ENCODE measurements at regions not wholly inside any gene's neighbourhood (a gene's known extent, or its start where the extent isn't known, plus 50 kb on each side); places are given as distances from the start of the nearest gene placed in this dataset.

- Histone ChIP-seq H3K9ac (ENCODE audit: low read length in 3 of 3) (no peak overlapping the region), H3K27ac (ENCODE audit: low read depth in 2 of 2, low read length in 2 of 2) (no peak overlapping the region), H3K4me3 (ENCODE audit: low read length in 3 of 3) (no peak overlapping the region), H3K9me3 (ENCODE audit: control insufficient read depth in 2 of 3, insufficient read depth in 1 of 3, low read length in 3 of 3) (no peaks in the 10 kb centered on the region), H3K27me3 (ENCODE audit: control insufficient read depth, insufficient read depth, low read length) (no peaks in the 10 kb centered on the region), H3K4me1 (ENCODE audit: control insufficient read depth in 2 of 3, insufficient read depth in 2 of 3, low read depth in 1 of 3, low read length in 3 of 3) (no peaks in the 10 kb centered on the region), H3K36me3 (ENCODE audit: control insufficient read depth in 2 of 3, insufficient read depth in 3 of 3, low read length in 3 of 3) (no peaks in the 10 kb centered on the region)
- intact Hi-C loops (cut with DNase I) = no loop called here
- TF ChIP-seq, protein P1, sequence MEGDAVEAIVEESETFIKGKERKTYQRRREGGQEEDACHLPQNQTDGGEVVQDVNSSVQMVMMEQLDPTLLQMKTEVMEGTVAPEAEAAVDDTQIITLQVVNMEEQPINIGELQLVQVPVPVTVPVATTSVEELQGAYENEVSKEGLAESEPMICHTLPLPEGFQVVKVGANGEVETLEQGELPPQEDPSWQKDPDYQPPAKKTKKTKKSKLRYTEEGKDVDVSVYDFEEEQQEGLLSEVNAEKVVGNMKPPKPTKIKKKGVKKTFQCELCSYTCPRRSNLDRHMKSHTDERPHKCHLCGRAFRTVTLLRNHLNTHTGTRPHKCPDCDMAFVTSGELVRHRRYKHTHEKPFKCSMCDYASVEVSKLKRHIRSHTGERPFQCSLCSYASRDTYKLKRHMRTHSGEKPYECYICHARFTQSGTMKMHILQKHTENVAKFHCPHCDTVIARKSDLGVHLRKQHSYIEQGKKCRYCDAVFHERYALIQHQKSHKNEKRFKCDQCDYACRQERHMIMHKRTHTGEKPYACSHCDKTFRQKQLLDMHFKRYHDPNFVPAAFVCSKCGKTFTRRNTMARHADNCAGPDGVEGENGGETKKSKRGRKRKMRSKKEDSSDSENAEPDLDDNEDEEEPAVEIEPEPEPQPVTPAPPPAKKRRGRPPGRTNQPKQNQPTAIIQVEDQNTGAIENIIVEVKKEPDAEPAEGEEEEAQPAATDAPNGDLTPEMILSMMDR (IDR thresholded peaks at IDR 0.05; ENCODE audit: borderline replicate concordance, extremely low read depth, insufficient read depth) = no peak
- FAIRE-seq (no peak), DNase-seq (no peak)
These were observed 1510.3 kb upstream of the SEL1L start for GRCh38 chr14:83044001-83044400.

DNA sequence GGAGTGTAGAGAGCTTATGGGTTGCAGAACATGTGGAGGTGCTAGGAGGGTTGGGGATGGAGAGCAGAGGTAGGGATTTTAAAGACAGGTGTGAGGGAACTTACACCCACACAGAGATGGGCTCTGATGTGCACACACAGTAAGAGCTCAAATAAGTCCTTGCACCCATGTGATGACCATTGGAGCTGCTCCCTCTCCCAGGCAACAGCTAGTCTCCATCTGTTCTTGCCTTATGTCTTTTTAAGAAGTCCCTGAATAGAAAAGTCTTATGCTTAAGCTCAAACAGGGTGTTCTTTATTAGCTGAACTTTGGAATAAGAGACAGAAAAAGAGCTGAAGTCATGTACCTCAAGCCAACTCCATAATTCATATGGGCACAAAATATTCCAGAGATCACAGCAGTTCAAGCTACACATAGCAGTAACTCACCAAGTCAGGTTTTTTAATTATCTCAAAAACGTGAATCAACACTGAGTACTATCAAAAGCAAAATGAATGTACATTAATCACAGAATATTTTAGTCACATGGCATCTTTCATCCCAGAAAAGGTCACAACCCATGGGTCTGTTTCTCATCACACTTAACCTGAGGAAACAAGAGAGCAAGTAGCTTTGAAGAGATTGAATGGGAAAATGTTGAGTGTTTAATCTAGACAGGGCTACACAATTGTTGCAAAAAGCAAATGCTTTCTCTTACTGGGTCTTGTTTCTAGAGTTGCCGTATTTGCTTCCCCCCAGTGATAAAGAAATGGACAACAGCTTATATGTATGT, 1513.6 kb upstream of the SEL1L start:
- no peak overlapping the region for H3K27ac ChIP-seq (ENCODE audit: low read depth in 2 of 2, low read length in 2 of 2)
- no peaks in the 10 kb centered on the region for H3K27me3 ChIP-seq (ENCODE audit: control insufficient read depth, insufficient read depth, low read length)
- H3K36me3 ChIP-seq (ENCODE audit: control insufficient read depth in 2 of 3, insufficient read depth in 3 of 3, low read length in 3 of 3) = no peaks in the 10 kb centered on the region
- H3K9ac ChIP-seq (ENCODE audit: low read length in 3 of 3) = no peak overlapping the region
- intact Hi-C loops (cut with DNase I) = no loop called here
- TF ChIP-seq, protein P1 (IDR thresholded peaks at IDR 0.05; ENCODE audit: borderline replicate concordance, extremely low read depth, insufficient read depth) = no peak
- FAIRE-seq = no peak
- peak in 3 of 5 donors; percentile 10 to 81 (median 50) for DNase-seq
- H3K4me3 ChIP-seq (ENCODE audit: low read length in 3 of 3) = no peak overlapping the region
- no peaks in the 10 kb centered on the region for H3K9me3 ChIP-seq (ENCODE audit: control insufficient read depth in 2 of 3, insufficient read depth in 1 of 3, low read length in 3 of 3)
- no peaks in the 10 kb centered on the region for H3K4me1 ChIP-seq (ENCODE audit: control insufficient read depth in 2 of 3, insufficient read depth in 2 of 3, low read depth in 1 of 3, low read length in 3 of 3)

DNA sequence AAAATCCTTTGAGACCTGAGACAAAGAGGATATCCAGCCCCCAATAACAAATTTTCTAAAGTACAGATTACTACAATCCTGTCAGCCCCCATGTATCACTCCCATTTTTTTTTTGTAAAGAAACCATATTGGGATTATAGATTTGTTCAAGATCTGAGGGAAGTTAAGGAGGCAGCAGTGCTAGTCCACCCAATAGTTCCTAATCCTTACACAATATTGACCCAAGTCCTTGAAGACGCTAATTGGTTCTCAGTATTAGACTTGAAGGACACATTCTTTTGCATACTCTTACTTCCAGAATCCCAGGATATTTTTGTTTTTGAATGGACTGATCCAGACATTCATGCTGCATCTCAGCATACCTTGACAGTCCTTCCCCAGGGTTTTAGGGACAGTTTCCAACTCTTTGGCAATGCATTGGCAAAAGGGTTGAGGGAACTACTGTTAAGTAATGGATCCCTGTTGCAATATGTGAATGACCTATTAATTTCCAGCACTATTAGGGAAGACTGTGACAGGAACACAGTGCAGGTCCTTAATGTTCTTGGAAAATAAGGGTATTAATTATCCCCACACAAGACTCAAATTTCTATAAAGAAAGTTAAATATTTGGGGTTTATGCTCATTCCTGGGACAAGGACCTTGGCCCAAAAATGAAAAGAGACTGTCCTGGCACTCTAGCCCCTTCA, 1519.5 kb upstream of the SEL1L start:
- Histone ChIP-seq H3K27ac (ENCODE audit: low read depth in 2 of 2, low read length in 2 of 2) (no peak overlapping the region), H3K4me1 (ENCODE audit: control insufficient read depth in 2 of 3, insufficient read depth in 2 of 3, low read depth in 1 of 3, low read length in 3 of 3) (no peaks in the 10 kb centered on the region), H3K36me3 (ENCODE audit: control insufficient read depth in 2 of 3, insufficient read depth in 3 of 3, low read length in 3 of 3) (no peaks in the 10 kb centered on the region), H3K9ac (ENCODE audit: low read length in 3 of 3) (no peak overlapping the region), H3K27me3 (ENCODE audit: control insufficient read depth, insufficient read depth, low read length) (no peaks in the 10 kb centered on the region), H3K9me3 (ENCODE audit: control insufficient read depth in 2 of 3, insufficient read depth in 1 of 3, low read length in 3 of 3) (no peaks in the 10 kb centered on the region), H3K4me3 (ENCODE audit: low read length in 3 of 3) (no peak overlapping the region)
- intact Hi-C loops (cut with DNase I) = no loop called here
- DNase-seq (no peak), FAIRE-seq (no peak)
- TF ChIP-seq, protein P1 (IDR thresholded peaks at IDR 0.05; ENCODE audit: borderline replicate concordance, extremely low read depth, insufficient read depth) = no peak

Data from kidney (tissue), 13 donors.